ENCODE measurements at regions not wholly inside any gene's neighbourhood (a gene's known extent, or its start where the extent isn't known, plus 50 kb on each side); places are given as distances from the start of the nearest gene placed in this dataset.

DNA sequence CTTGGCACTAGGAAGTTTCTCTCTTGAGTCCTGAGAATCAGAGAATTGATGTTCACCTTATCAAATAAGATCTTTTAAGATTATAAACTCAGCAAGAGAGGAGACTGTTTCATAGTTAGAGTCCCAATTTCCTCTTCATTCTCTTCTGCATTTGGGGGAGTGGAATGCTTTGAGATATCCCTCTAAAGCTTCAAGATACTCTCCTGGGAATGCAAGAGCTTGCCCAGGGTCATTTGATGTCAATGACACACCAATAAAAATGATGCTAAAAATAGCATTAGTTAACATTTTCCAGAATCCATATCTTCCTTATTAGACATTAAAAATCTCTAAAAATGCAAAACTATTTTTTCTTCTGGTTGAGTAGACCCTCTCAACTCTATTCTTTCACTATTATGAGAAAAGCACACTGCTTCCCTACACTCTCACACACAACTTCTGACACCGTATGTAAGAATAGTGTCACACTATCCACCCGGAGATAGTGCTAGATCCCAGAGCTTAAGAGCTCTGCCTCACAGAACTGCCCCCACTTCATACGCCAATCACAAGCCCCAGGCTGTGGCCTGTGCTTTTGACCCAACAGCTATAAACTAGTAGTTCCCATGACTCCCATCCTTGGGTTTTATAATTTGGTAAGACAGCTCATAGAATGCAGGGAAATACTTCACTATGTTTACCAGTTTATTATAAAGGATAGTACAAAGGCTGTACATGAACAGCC lies 399.9 kb upstream of the RUNX1 start:
- TF ChIP-seq ESRRG (CRISPR knock-in tag; IDR thresholded peaks at IDR 0.05) (no peak), ZFP30 (CRISPR knock-in tag; IDR thresholded peaks at IDR 0.05) (no peak), OSR1 (CRISPR knock-in tag; IDR thresholded peaks at IDR 0.05) (no peak), TOX (CRISPR knock-in tag; IDR thresholded peaks at IDR 0.05; ENCODE audit: borderline replicate concordance) (no peak), ISL1 (CRISPR knock-in tag; IDR thresholded peaks at IDR 0.05) (no peak), ZNF8 (CRISPR knock-in tag; IDR thresholded peaks at IDR 0.05) (no peak), BACH2 (CRISPR knock-in tag; IDR thresholded peaks at IDR 0.05; ENCODE audit: borderline replicate concordance) (no peak), PPARA (CRISPR knock-in tag; IDR thresholded peaks at IDR 0.05; ENCODE audit: borderline replicate concordance) (no peak), RARB (CRISPR knock-in tag; IDR thresholded peaks at IDR 0.05) (no peak)
- TF ChIP-seq, protein P1, sequence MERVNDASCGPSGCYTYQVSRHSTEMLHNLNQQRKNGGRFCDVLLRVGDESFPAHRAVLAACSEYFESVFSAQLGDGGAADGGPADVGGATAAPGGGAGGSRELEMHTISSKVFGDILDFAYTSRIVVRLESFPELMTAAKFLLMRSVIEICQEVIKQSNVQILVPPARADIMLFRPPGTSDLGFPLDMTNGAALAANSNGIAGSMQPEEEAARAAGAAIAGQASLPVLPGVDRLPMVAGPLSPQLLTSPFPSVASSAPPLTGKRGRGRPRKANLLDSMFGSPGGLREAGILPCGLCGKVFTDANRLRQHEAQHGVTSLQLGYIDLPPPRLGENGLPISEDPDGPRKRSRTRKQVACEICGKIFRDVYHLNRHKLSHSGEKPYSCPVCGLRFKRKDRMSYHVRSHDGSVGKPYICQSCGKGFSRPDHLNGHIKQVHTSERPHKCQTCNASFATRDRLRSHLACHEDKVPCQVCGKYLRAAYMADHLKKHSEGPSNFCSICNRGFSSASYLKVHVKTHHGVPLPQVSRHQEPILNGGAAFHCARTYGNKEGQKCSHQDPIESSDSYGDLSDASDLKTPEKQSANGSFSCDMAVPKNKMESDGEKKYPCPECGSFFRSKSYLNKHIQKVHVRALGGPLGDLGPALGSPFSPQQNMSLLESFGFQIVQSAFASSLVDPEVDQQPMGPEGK (CRISPR knock-in tag; IDR thresholded peaks at IDR 0.05; ENCODE audit: borderline replicate concordance), result no peak
- no peak for ATAC-seq

- no peak for ATAC-seq
- TF ChIP-seq TOX (CRISPR knock-in tag; IDR thresholded peaks at IDR 0.05; ENCODE audit: borderline replicate concordance) (no peak), SNAI2 (CRISPR knock-in tag; IDR thresholded peaks at IDR 0.05) (no peak), ZNF565 (CRISPR knock-in tag; conservative IDR thresholded peaks at IDR 0.05; ENCODE audit: low read depth) (no peak), ZFP3 (CRISPR knock-in tag; IDR thresholded peaks at IDR 0.05) (no peak), PPARA (CRISPR knock-in tag; IDR thresholded peaks at IDR 0.05; ENCODE audit: borderline replicate concordance) (no peak)
- TF ChIP-seq, protein P2, sequence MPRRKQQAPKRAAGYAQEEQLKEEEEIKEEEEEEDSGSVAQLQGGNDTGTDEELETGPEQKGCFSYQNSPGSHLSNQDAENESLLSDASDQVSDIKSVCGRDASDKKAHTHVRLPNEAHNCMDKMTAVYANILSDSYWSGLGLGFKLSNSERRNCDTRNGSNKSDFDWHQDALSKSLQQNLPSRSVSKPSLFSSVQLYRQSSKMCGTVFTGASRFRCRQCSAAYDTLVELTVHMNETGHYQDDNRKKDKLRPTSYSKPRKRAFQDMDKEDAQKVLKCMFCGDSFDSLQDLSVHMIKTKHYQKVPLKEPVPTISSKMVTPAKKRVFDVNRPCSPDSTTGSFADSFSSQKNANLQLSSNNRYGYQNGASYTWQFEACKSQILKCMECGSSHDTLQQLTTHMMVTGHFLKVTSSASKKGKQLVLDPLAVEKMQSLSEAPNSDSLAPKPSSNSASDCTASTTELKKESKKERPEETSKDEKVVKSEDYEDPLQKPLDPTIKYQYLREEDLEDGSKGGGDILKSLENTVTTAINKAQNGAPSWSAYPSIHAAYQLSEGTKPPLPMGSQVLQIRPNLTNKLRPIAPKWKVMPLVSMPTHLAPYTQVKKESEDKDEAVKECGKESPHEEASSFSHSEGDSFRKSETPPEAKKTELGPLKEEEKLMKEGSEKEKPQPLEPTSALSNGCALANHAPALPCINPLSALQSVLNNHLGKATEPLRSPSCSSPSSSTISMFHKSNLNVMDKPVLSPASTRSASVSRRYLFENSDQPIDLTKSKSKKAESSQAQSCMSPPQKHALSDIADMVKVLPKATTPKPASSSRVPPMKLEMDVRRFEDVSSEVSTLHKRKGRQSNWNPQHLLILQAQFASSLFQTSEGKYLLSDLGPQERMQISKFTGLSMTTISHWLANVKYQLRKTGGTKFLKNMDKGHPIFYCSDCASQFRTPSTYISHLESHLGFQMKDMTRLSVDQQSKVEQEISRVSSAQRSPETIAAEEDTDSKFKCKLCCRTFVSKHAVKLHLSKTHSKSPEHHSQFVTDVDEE (CRISPR knock-in tag; IDR thresholded peaks at IDR 0.05), result no peak
- TF ChIP-seq, protein P3, sequence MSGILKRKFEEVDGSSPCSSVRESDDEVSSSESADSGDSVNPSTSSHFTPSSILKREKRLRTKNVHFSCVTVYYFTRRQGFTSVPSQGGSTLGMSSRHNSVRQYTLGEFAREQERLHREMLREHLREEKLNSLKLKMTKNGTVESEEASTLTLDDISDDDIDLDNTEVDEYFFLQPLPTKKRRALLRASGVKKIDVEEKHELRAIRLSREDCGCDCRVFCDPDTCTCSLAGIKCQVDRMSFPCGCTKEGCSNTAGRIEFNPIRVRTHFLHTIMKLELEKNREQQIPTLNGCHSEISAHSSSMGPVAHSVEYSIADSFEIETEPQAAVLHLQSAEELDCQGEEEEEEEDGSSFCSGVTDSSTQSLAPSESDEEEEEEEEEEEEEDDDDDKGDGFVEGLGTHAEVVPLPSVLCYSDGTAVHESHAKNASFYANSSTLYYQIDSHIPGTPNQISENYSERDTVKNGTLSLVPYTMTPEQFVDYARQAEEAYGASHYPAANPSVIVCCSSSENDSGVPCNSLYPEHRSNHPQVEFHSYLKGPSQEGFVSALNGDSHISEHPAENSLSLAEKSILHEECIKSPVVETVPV (CRISPR knock-in tag; IDR thresholded peaks at IDR 0.05), result no peak
Measured at GRCh38 chr21:35444391-35444790, 395.3 kb upstream of the RUNX1 start.

GRCh38 chr21:35441868-35442582 lies 392.9 kb upstream of the RUNX1 start:
- no peak for ATAC-seq
- TF ChIP-seq, protein P1 (CRISPR knock-in tag; IDR thresholded peaks at IDR 0.05; ENCODE audit: borderline replicate concordance), result no peak
- TF ChIP-seq ARNTL (CRISPR knock-in tag; IDR thresholded peaks at IDR 0.05; ENCODE audit: borderline replicate concordance, low read depth), result no peak
- TF ChIP-seq RARB (CRISPR knock-in tag; IDR thresholded peaks at IDR 0.05), result no peak
- TF ChIP-seq BACH2 (CRISPR knock-in tag; IDR thresholded peaks at IDR 0.05; ENCODE audit: borderline replicate concordance), result no peak
- no peak for TF ChIP-seq ZFP3 (CRISPR knock-in tag; IDR thresholded peaks at IDR 0.05)

DNA sequence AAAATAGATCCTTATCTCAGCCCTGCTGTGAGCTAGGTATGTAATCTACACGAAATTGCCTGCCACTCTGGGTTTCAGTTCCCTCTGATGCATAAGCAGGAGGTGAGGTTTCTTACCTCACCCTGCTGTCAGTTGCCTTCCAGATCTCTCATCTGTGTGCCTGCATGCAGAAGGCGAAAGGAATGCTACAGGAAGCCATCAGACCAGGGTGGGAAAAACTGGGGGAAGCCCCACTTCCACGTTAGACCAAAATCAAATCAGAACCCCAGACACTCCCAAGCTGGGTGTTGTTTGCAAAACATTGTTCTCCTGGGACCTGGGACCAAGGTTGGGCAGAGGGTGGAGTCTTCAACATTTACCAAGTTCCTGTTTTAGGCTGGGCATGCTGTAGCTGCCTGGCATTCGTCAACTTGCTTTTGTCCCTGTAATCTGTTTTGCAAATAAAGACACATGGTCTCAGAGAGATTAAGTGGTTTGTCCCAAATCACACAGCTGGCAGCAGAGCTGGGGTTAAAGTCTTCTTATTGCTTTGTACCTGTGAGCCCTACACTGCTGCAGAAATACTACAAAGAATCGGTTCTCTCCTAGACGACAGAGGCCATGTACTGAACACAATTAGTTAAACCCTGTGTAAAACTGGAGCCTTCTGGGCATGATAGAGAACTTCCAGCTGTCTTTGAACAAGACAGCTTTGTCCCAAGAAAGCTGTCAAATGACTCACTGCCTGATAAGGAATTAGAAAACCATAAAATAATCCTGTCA lies 389.7 kb upstream of the RUNX1 start:
- TF ChIP-seq, protein P4, sequence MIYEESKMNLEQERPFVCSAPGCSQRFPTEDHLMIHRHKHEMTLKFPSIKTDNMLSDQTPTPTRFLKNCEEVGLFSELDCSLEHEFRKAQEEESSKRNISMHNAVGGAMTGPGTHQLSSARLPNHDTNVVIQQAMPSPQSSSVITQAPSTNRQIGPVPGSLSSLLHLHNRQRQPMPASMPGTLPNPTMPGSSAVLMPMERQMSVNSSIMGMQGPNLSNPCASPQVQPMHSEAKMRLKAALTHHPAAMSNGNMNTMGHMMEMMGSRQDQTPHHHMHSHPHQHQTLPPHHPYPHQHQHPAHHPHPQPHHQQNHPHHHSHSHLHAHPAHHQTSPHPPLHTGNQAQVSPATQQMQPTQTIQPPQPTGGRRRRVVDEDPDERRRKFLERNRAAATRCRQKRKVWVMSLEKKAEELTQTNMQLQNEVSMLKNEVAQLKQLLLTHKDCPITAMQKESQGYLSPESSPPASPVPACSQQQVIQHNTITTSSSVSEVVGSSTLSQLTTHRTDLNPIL (CRISPR knock-in tag; IDR thresholded peaks at IDR 0.05; ENCODE audit: low read depth), result no peak
- TF ChIP-seq, protein P1 (CRISPR knock-in tag; IDR thresholded peaks at IDR 0.05; ENCODE audit: borderline replicate concordance), result no peak
- TF ChIP-seq BACH2 (CRISPR knock-in tag; IDR thresholded peaks at IDR 0.05; ENCODE audit: borderline replicate concordance), result no peak
- no peak for ATAC-seq

Measured in SK-N-SH treated with all-trans-retinoic acid at 6 μM for 48 hours (cell line).